ENCODE measurements at regions not wholly inside any gene's neighbourhood (a gene's known extent, or its start where the extent isn't known, plus 50 kb on each side); places are given as distances from the start of the nearest gene placed in this dataset.
"Not testable (repeated sequence)": the region's sequence is repeated elsewhere in the genome, so short reads cannot be mapped to it uniquely, and the experiment has no call there.

DNA sequence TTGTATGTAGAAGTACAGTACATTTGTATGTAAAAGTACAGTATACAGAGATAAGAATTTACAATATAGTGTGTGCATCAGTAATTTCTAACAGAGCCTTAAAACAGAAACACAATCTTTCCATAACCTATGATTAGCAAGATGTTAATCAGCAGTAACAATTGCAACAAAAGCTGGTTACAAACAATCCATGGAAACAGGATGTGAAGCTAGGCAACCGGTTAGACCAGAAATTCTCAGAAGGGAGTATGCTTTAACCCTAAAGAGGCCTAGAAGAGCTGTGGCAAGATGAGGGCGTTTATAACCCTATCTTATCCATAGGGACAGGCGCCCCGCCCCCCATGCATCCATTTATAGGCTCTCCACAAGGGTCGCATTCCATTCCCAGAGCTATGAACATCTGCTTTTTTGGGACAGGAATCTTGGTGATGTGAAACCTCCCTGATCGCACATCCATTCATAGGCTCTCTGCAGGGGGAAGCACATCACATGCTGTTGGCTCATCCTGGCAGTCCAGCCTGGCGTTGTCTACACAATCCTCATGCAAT is 180.3 kb downstream of the PDGFRA start:
- DNase-seq: not testable (repeated sequence)

DNA sequence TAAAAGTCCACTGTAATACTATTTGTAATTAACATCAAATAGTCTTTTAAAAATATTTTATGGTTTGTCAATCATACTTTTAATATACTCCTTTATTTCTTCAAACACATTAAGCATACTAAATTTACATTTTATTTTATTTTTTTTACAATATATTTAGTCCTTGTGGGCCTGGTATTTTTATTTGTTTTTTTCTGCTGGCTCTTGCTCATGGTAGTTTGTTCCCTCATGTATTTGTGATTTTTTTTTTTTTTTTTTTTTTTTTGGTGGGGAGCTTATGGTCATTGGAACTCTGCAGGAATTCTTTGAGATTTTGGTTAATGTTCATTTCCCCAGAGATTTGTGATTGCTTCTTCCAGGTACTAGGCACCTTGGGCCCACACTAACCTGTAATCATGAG is 185.5 kb downstream of the PDGFRA start:
- DNase-seq: no peak

DNA sequence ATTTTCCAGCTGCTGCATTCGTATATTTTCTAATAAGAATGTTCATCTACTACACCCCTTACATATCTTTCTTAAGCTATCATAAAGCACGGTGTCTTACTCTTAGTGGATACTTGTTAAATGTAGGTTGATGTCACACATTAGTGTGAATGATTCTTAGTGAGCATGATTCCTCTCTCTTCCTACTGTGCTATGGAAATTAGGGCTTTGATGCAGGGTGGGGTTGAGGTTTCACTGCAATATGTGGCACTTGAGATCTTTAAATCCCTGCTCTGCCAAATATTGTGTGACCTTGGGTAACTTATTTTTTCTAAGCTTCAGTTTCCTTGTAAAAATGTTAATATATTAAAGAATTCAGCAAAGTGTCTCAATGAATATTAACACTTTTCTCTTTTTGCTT is 188.4 kb downstream of the PDGFRA start:
- DNase-seq: no peak

DNA sequence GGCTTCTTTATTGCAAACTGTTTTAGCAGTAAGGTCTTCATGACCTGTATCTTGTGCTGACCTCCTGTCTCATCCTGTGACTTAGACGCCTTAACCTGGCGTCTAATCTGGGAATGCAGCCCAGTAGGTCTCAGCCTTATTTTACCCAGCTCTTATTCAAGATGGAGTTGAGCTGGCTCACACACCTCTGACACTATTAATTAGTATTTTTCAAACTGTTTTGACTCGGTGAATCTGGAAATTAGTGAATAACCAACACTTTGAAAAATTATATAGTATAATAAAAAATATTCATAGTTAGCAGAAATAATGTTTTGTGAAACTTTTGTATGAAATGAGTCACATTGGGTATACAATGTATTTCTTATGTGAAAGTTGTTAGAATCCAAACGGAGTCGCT is 189.4 kb downstream of the PDGFRA start:
- no peak for DNase-seq

DNA sequence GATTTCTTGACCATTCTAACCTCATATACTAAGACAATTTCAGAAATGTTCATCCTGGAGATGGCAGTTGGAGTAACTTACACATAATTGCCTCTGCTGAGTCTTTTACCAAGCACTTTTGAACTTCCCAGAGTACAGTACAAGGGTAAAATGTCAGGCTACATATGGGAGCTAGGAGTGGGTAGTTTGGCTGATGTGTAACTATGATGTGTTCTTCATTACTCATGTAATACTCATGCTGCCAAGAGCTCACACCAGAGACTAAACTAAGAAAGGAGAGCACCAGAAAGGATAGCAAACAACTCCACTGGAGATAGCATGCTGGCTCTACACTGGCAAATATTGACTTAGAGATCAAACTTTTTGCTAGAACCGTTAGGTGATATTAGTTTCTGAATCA is 194.0 kb downstream of the PDGFRA start:
- DNase-seq: no peak

DNA sequence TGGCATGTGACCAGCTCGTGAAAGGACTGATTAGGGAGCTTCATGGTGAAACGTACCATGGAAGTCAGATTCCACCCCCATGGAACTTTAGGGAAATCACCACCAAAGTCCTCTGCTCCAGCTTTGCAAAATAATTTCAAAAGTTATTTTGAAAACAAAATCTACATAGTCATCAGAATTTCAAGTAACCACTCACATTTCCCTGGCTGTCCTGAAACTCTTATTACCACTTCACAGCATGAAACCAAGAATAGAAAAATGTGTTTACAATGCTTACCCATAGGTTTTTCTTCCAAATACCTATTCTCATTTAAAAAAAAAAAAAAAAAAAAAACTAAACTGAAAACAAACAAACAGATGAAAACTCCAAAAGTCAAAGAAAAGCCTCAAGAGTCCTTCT is 198.7 kb downstream of the PDGFRA start:
- DNase-seq: no peak

DNA sequence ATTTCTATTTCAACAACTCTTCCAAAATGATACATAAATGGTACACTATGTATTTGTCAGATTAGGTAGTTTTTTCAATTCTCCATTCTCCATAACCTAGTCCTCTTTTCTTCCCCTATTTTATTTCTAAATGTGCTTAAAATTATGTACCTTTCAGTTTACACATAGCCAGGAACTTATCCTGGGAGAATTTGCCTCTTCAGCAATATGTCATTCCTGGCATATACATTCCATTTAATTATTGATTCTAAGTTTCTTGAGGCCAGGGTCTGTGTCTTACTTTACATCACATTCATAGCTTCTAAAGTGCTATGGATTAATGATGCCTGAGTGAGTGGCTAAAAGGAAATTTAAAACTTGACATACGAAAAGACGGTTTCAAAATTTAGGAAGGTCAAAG is 199.8 kb downstream of the PDGFRA start:
- DNase-seq: no peak

DNA sequence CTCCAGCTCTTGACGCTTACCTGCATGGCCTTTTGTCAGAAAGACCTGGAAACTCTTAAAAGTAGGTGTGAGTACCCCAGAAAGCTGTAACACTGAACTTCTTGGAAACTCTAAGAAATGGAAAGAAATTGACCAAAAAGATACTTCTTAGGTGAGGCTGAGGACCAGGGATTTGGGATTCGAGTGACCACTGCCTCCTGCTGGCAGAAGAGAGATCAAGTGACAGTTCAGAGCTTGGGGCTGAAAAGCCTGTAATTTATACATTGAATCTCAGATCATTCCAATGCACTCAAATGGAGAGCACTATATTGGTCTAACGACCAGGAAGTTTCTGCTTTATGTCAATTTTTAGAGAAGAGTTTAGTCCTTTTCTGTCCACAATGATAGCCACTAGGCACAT is 204.6 kb downstream of the PDGFRA start:
- no peak for DNase-seq

DNA sequence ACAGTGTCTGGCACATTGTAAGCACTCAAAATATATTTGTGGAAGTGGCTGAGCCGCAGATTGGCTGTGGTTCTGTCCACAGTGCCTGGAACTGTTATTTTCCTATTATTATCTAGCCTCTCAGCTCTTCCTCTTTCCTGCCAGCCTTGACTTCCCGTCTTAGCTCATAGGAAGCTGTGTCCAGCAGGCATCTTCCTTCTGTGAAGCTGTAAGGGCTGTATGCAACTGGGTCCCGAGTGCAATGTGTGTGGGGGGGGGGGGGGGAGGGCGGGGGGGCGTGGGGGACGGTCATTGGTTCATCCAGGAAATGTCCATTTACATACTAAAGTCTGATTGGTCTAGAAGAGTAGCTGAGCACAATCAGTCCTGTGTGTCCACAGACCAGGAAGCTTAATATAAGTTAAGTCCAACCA is 210.7 kb downstream of the PDGFRA start:
- DNase-seq: no peak

DNA sequence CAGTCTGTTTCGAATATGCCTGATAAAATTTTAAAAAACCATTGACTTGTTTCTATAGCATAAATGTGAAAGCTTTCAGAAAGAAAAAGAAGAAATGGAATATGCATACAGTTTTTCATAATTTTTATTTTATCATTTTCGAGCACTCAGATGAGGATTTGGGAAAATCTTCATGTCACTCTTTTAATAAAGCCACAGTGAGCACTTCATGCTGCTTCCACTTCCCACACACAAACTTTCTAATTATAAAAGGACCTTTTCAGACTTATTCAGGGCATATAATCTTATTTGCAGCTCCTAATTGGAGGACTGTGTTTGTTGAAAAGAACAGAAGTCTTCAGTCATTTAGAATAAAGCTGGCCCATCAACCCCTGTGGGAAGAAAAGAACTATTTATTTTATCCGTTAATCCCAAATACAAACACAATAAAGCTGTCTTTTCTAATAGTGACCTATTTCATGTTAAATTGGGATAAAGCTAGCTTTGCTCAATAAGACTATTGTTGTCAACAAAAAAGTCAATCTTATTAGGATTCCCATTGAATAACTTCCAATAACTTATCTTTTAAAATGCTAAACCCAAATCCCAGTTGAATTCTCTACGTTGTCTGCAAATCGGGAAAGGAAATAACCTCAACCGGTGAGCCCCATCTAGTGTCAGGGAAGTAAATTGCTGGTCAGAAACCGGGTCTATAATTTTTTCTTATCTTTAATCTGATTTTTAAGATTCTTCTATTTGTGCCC is 211.5 kb downstream of the PDGFRA start:
- no peak for DNase-seq

DNA sequence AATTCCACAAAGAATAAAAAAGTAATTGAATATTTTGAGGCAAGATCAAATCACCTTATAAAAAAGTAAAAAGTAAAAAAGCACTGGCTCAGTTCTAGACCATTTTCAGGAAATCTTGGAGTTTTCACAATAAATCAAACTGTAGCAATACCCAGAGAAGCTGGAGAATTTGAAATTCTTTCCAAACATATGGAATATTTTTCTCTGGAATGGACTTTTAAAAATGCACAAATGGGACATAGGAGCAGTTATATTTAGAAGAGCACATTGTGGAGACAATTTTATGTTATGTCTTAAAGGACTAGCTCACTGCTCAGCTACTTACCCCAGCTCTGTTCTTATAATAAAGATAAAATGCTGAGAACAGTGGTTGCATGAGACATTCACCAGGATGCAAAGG is 211.9 kb upstream of the KIT start:
- DNase-seq: no peak

DNA sequence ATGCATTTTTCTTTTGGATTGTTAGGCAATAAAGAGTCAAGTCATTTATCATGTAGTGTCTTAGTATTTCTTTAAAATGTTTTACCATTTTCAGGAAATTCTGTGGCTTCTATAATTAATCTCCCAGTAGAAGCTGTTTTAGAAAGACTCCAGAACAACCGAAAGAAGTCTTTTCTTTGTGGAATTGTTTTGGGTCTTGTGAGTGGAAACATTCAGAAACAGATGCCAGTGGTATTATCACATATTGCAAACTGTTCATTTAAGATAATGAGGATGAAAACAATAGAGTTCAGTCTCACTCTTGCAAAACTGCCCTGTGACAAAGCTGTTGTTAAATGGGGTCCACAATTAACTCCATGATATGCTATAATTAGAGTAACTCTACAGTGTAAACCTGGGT is 211.2 kb upstream of the KIT start:
- DNase-seq: no peak

DNA sequence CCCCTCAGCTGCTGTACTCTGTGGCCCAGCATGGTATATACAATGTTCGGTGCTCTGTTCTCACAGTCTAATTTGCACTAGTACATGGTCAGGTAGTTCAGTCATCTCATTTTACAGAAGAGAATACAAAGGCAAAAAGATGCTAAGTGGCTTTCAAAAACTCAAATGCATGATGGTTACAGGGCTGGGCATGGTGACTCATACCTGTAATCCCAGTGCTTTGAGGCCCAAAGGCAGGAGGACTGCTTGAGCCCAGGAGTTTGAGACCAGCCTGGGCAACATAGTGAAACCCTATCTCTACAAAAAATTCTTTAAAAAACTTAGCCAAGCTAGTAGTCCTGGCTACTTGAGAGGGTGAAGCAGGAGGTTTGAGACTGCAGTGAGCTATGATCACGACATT is 210.5 kb upstream of the KIT start:
- no peak for DNase-seq

DNA sequence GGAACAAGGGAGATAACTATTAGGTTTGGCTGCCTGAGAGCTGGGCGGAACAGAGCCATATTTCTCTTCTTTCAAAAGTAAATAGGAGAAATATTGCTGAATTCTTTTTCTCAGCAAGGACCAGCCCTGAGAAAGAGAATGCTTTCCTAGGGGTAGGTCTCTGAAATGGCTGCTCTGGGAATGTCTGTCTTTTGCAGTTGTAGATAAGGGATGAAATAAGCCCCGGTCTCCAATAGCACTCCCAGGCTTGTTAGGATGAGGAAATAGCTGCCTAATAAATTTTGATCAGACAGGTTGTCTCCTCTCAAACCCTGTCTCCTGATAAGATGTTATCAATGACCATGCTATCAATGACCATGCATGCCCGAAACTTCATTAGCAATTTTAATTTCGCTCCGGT is 207.8 kb upstream of the KIT start:
- DNase-seq: no peak

DNA sequence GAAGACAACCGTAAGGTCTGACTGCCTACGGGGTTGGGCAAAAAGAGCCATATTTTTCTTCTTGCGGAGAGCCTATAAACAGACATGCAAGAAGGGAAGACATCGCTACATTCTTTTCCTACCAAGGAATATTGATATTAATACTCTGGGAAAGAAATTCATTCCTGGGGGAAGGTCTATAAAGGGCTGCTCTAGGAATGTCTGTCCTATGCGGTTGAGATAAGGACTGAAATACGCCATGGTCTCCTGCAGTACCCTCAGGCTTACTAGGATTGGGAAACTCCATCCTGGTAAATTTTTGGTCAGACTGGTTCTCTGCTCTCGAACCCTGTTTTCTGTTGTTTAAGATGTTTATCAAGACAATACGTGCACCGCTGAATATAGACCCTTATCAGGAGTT is 190.8 kb upstream of the KIT start:
- DNase-seq: not testable (repeated sequence)

DNA sequence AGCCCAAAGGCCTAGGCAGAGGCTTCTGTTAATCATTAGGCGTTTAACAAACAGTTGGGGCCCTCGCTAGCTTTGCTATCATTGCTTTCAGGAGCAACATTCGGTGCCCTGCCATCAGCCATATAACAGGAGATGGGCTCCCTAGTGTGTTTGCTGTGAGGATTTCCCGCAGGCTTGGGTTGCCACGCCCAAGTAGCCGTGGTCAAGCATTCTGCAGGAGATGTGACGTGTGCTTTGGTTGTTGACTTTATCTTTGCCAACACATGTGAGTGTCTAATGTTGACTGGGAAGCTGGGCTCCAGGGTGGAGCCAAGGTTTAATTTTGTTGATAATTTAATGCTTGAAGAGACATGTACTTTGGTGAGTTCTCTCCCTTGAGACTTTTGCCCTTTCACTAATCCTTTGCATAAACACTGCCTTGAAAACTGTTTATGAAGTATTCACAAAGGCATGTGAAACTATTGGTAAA is 184.6 kb upstream of the KIT start:
- DNase-seq: no peak

DNA sequence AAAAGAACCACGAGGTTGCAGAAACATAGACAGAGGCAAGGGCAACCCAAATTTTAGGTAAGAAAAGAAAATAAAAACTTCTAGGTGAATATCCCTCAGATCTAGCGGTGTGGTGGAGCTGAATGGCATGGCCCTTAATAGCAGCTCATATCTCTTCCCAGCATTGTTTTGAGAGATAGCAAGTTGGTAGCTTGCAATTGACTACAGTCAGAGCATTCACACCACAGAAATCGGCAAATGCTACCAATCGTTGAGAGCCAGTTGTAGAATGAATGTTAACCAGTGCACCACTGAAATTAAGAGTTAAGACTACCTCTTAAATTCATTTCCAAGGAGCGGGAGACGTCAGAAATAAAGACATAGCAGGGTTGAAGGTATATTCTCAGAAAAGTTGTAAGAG is 184.0 kb upstream of the KIT start:
- DNase-seq: no peak

DNA sequence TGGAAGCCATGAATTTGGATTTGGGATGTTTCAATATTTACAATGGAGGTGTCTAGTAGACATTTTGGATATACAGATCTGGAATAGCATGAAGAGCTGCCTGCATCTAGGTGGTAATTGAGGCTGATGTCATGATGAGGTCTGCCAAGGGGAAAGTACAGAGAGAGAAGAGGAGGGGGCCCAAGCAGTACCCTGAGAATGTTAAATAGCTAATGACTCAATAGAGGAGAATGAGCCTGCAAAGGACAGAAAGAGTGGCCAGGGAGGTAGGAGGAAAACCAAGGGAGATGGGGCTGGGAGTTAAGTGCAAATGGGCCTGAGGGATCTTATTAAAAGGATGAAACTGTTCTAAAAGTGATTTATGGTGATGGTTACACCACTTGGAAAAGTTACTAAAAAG is 182.2 kb upstream of the KIT start:
- DNase-seq: no peak

DNA sequence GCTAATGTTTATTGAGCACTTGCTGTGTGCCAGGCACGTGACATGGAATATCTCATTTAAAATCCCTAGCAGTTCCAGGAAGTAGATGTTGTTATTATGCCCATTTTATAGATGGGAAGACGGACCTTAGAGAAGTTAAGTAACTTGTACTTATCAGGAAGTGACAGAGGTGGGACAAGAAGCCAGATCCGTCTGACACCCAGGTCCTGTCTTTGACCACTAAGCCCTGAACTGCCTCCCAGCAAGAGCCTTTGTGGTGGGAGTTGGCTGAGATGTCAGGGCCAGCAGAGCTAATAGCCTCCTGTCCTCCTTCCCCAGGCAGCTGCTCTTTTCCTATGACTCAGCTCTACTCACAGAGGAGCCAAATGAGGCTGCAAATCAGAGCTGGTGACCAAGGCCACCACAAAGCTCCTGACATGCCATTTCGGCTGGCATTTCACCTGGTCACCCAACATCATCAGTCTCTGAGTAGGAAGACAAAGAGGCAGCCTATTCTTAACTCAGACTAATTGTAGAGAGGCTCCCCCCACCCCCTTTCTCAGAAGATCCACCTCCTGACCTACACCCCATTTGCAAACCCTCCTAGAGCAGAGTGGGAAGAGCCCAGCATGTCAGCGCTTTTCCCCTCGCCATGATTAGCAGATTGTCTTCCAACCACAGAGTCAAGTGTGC is 175.1 kb upstream of the KIT start:
- DNase-seq: no peak

DNA sequence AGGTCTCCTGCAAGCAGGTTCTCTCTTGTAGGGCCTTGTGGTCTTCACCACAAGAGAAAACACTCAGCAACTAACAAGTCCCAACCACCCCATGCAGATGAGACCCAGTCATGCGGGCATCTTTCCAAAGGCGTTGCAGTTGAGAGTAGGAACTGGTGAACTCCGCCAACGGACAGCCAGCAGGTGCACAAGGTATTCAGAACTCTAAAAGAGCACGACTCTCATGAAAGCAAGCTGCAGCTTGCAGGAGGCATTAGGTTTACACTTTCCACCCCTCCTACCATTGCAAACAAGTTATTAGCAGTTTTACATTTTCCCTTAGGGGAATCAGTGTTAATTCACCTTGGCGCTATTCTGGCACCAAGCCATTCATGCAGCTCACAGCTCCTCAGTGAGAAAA is 173.4 kb upstream of the KIT start:
- DNase-seq: no peak

DNA sequence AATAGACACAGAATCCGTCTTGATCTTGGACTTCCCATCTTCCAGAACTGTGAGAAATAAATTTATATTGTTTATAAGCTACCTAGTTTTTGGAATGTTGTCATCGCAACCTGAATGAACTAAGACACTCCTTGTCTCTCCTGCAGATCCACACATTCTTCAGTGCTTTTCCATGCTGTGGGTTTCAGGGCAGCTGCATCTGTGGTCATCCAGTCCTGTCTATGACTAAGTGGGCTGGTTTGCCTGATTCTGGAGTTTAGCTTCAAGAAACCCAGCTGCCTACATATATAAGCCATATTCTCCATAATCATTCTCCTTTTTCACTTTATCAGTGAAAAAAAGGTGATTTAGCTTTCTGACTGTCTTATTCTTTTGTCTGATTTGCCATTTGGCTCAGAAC is 170.3 kb upstream of the KIT start:
- DNase-seq: no peak

DNA sequence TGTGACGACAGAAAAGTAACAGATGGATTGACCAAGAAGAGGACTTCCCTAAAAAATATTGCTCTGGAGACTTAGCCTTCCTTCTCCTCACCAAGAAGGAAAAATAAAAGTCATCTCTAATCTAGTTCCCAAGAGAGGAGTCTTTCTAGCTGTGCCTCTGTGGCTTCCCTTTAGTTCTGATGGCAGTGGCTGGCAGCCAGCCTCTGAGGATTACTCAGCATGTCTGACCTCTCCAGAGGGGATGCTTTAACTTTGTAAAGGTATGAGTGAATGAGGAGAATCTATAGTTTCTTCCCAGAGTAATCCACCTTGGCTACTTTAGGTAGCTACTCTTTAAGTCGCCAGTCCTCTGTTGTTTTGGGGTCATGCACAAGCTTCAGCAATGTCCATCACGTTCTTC is 163.9 kb upstream of the KIT start:
- DNase-seq: no peak

DNA sequence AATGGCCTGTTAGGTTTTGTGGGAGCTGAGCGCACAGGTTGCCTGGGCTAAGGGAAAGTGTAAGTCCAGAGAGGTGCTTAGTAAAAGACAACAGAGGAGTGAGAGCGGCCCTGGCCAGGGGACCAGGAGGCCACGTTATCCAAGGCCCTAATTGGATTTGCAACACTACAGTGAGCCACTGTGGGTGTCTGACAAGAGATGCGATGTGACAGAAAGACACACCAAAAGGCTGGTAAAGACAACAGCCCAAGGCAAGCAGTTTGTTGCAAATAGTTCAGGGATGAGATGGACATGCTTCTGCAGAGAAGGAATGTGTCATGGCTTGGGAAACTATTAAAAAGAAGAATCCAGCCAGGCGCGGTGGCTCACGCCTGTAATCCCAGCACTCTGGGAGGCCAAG is 162.7 kb upstream of the KIT start:
- DNase-seq: no peak

DNA sequence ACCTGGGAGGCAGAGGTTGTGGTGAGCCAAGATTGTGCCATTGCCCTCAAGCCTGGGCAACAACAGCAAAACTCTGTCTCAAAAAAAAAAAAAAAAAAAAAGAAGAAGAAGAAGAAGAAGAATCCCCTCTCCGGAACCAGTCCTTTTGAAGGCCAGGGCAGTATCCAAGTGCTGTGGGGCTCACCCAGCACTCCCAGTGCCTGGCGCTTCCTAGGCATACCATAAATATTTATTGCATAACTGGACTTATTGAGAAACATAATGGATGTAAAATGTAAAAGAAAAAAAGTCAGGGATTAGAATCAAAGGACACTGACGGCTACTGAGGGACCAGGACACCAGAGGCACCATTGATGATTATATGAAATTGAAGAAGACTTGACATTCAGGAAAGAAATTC is 162.1 kb upstream of the KIT start:
- DNase-seq: no peak

DNA sequence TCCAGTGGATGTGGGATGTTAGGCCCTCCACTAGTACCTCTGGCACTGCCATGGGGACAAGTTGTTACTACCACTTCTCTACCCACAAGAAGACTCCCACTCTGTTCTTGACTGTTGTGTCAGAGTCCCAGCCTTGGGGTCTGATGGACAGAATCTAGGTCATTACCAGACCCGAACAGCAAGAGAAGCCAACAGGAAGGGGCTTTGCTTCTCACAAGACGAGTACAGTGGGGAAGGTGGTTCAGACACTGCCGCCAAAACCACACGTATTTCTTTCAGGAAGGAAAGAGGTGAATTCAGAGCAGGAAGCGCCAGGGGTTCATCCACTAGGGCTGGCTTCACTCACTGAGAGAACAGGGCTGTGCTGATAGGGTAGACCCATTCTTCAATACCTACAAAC is 161.3 kb upstream of the KIT start:
- DNase-seq: no peak
